GM12892 (cell line): ENCODE measurements at regions not wholly inside any gene's neighbourhood (a gene's known extent, or its start where the extent isn't known, plus 50 kb on each side); places are given as distances from the start of the nearest gene placed in this dataset.

Source experiments
- DNase-seq: peaks from one replicate; pipeline ENCODE4 v3.0.0; 2011; ENCODE audit not compliant: insufficient read length
- FAIRE-seq: peaks from 2 replicates; lab custom pipeline; 2011; peaks lifted over from hg19 to GRCh38; lab: Jason Lieb, UNC
- POLR2A ChIP-seq: IDR thresholded peaks from 2 replicates; pipeline ENCODE4 v1.6.1; 2011; ENCODE audit warnings: low read depth, low read length, control low read depth
- POLR2AphosphoS5 ChIP-seq: IDR thresholded peaks from 2 replicates; pipeline ENCODE4 v1.6.1; 2011; ENCODE audit warnings: low read depth, low read length, control low read depth
- TAF1 ChIP-seq: IDR thresholded peaks from 2 replicates; pipeline ENCODE4 v1.6.1; 2011; ENCODE audit warnings: low read depth, mild to moderate bottlenecking, control low read depth, low read length, borderline replicate concordance

GRCh38 chr5:42886635-42887034, 74.9 kb upstream of the SELENOP start:
- no peak for DNase-seq
- TF ChIP-seq TAF1 (no peak), POLR2A (no peak), POLR2AphosphoS5 (no peak)

GRCh38 chr5:42884326-42884725, 72.6 kb upstream of the SELENOP start:
- TF ChIP-seq POLR2AphosphoS5 (no peak), TAF1 (no peak), POLR2A (no peak)
- FAIRE-seq (no peak), DNase-seq (no peak)

More at GRCh38 chr5:42886635-42887034, 74.9 kb upstream of the SELENOP start:
- no peak for FAIRE-seq

- no peak for DNase-seq
- TF ChIP-seq POLR2A, result no peak
- no peak for FAIRE-seq
Observed at GRCh38 chr5:42881416-42882117, 69.9 kb upstream of the SELENOP start.

- FAIRE-seq, result no peak
- DNase-seq, result no peak
- TF ChIP-seq POLR2AphosphoS5 (no peak), POLR2A (no peak), TAF1 (no peak)
Observed at GRCh38 chr5:42880496-42881150, 68.9 kb upstream of the SELENOP start.

- no peak for TF ChIP-seq TAF1
- no peak for TF ChIP-seq POLR2AphosphoS5
- no peak for TF ChIP-seq POLR2A
- DNase-seq (no peak), FAIRE-seq (no peak)
Observed at GRCh38 chr5:42879291-42879690, 67.6 kb upstream of the SELENOP start.

GRCh38 chr5:42878550-42878949, 66.9 kb upstream of the SELENOP start:
- DNase-seq, result no peak
- TF ChIP-seq TAF1, result no peak
- no peak for FAIRE-seq

- TF ChIP-seq POLR2AphosphoS5 (no peak), TAF1 (no peak), POLR2A (no peak)
- FAIRE-seq (no peak), DNase-seq (no peak)
Observed at GRCh38 chr5:42878041-42878440, 66.3 kb upstream of the SELENOP start.

- TF ChIP-seq TAF1 (no peak), POLR2AphosphoS5 (no peak), POLR2A (no peak)
- DNase-seq, result no peak
- FAIRE-seq, result no peak
Observed at GRCh38 chr5:42877431-42877830, 65.7 kb upstream of the SELENOP start.

GRCh38 chr5:42876375-42876844, 64.7 kb upstream of the SELENOP start:
- no peak for DNase-seq
- TF ChIP-seq TAF1, result no peak
- no peak for TF ChIP-seq POLR2AphosphoS5
- no peak for TF ChIP-seq POLR2A
- no peak for FAIRE-seq

GRCh38 chr5:42875785-42876374, 64.2 kb upstream of the SELENOP start:
- no peak for TF ChIP-seq TAF1
- TF ChIP-seq POLR2AphosphoS5, result no peak
- TF ChIP-seq POLR2A, result no peak
- DNase-seq (no peak), FAIRE-seq (no peak)

GRCh38 chr5:42875211-42875610, 63.5 kb upstream of the SELENOP start:
- no peak for TF ChIP-seq POLR2AphosphoS5
- no peak for TF ChIP-seq TAF1
- no peak for TF ChIP-seq POLR2A
- DNase-seq, result no peak
- FAIRE-seq, result no peak

- DNase-seq (no peak), FAIRE-seq (no peak)
- TF ChIP-seq TAF1 (no peak), POLR2AphosphoS5 (no peak), POLR2A (no peak)
Observed at GRCh38 chr5:42874621-42875198, 63.0 kb upstream of the SELENOP start.
